ENCODE measurements at regions not wholly inside any gene's neighbourhood (a gene's known extent, or its start where the extent isn't known, plus 50 kb on each side); places are given as distances from the start of the nearest gene placed in this dataset.
"Not testable (repeated sequence)": the region's sequence is repeated elsewhere in the genome, so short reads cannot be mapped to it uniquely, and the experiment has no call there.

GRCh38 chr4:130814896-130815295 is 1718.9 kb downstream of the C4orf33 start:
- no peak for DNase-seq (ENCODE audit: low read depth)

- DNase-seq (ENCODE audit: low read depth) = no peak
These were observed 1724.5 kb downstream of the C4orf33 start for GRCh38 chr4:130820448-130820847.

- DNase-seq (ENCODE audit: low read depth) = no peak
These were observed 1729.3 kb downstream of the C4orf33 start for GRCh38 chr4:130825284-130825683.

- DNase-seq (ENCODE audit: low read depth) = peak; percentile 61
These were observed 1754.1 kb downstream of the C4orf33 start for GRCh38 chr4:130850019-130850524.

GRCh38 chr4:130851107-130851506 is 1755.2 kb downstream of the C4orf33 start:
- DNase-seq (ENCODE audit: low read depth) = no peak

- DNase-seq (ENCODE audit: low read depth) = no peak
These were observed 1756.0 kb downstream of the C4orf33 start for GRCh38 chr4:130851932-130852331.

GRCh38 chr4:130855533-130855932 is 1759.6 kb downstream of the C4orf33 start:
- DNase-seq (ENCODE audit: low read depth) = no peak

GRCh38 chr4:130859991-130860390 is 1764.0 kb downstream of the C4orf33 start:
- no peak for DNase-seq (ENCODE audit: low read depth)

- DNase-seq (ENCODE audit: low read depth) = no peak
These were observed 1801.0 kb downstream of the C4orf33 start for GRCh38 chr4:130896920-130897319.

GRCh38 chr4:130901321-130901720 is 1805.4 kb downstream of the C4orf33 start:
- DNase-seq (ENCODE audit: low read depth) = no peak

GRCh38 chr4:130922955-130923354 is 1827.0 kb downstream of the C4orf33 start:
- DNase-seq (ENCODE audit: low read depth) = no peak

GRCh38 chr4:130955520-130955919 is 1859.6 kb downstream of the C4orf33 start:
- DNase-seq (ENCODE audit: low read depth) = no peak

GRCh38 chr4:130985371-130985770 is 1889.4 kb downstream of the C4orf33 start:
- DNase-seq (ENCODE audit: low read depth) = no peak

- no peak for DNase-seq (ENCODE audit: low read depth)
These were observed 1900.0 kb downstream of the C4orf33 start for GRCh38 chr4:130995988-130996387.

GRCh38 chr4:131001371-131001770 is 1905.4 kb downstream of the C4orf33 start:
- DNase-seq (ENCODE audit: low read depth) = peak; percentile 6

GRCh38 chr4:131002132-131002531 is 1906.2 kb downstream of the C4orf33 start:
- DNase-seq (ENCODE audit: low read depth) = no peak

- DNase-seq (ENCODE audit: low read depth) = no peak
These were observed 1910.4 kb downstream of the C4orf33 start for GRCh38 chr4:131006388-131006787.

GRCh38 chr4:131011961-131012360 is 1916.0 kb downstream of the C4orf33 start:
- not testable (repeated sequence) for DNase-seq (ENCODE audit: low read depth)

- no peak for DNase-seq (ENCODE audit: low read depth)
These were observed 1917.3 kb downstream of the C4orf33 start for GRCh38 chr4:131013226-131013625.

- DNase-seq (ENCODE audit: low read depth) = no peak
These were observed 1930.8 kb downstream of the C4orf33 start for GRCh38 chr4:131026771-131027170.

GRCh38 chr4:131044368-131044767 is 1948.4 kb downstream of the C4orf33 start:
- no peak for DNase-seq (ENCODE audit: low read depth)

GRCh38 chr4:131046821-131047220 is 1950.9 kb downstream of the C4orf33 start:
- DNase-seq (ENCODE audit: low read depth) = no peak

GRCh38 chr4:131052646-131053045 is 1956.7 kb downstream of the C4orf33 start:
- DNase-seq (ENCODE audit: low read depth) = peak; percentile 38

GRCh38 chr4:131054489-131055019 is 1958.6 kb downstream of the C4orf33 start:
- DNase-seq (ENCODE audit: low read depth) = no peak
